Fibroblast of skin of back (primary cell): ENCODE measurements at regions not wholly inside any gene's neighbourhood (a gene's known extent, or its start where the extent isn't known, plus 50 kb on each side); places are given as distances from the start of the nearest gene placed in this dataset.

Source experiments
- DNase-seq: peaks from one replicate; pipeline ENCODE4 v3.0.0-alpha.2; 2013

GRCh38 chr2:176613323-176613987, 344.2 kb downstream of the MTX2 start:
- peak; percentile 61 for DNase-seq

DNA sequence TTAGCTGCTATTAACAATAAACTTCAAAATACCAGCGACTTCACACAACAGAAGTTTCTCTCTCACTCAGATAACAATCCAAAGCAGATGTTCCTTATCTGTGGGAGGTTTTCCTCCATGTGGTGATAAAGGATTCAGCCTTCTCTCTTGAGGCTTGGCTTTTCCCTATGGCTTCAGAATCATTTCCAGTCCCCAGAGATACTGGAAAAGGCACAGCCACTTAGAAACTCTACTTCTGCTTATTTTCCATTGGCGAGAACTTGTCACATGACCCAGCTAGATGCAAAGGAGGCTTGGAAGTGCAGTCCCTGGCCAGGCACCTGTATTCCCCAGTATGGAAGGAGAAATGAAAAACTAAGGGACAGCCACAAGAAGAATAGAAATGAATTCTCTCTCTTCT, 344.8 kb downstream of the MTX2 start:
- DNase-seq, result no peak

DNA sequence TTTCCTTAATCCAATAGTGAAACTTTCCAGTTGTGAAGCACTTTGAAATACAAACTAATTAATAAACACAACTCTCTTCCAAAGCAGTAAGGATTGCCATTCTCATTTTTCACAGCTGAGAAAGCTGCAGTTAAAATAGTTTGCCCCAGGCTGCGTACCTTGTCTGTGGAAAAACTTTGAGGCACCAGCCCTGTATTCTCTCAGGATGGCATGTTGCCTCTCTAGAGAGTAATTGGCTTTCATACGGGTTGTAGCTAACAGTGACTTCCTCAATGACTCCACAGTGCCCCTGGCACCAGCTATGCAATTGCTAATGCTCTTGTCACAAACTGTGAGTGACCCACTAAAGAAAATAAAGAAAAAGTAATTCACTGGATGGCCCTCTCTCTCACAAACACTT, 345.7 kb downstream of the MTX2 start:
- DNase-seq, result no peak

- DNase-seq, result no peak
Measured at GRCh38 chr2:176619504-176619903, 350.3 kb downstream of the MTX2 start.

- no peak for DNase-seq
Measured at GRCh38 chr2:176621350-176621749, 352.1 kb downstream of the MTX2 start.

DNA sequence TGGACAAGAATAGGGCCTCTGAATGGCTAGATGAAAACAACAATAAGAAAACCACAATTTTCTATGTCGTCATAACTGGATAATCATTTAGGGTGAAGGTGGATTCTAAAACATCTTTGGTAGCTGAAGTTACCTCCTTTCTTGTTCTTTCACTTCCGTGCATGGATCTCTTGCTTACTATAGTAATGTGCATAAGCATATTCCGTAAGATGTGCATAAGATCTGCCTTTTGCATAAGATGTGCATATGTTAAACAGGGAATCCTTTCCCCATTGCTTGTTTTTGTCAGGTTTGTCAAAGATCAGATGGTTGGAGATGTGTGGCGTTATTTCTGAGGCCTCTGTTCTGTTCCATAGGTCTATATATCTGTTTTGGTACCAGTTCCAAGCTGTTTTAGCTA, 353.6 kb downstream of the MTX2 start:
- no peak for DNase-seq

- DNase-seq, result no peak
Measured at GRCh38 chr2:176626796-176627195, 357.6 kb downstream of the MTX2 start.

DNA sequence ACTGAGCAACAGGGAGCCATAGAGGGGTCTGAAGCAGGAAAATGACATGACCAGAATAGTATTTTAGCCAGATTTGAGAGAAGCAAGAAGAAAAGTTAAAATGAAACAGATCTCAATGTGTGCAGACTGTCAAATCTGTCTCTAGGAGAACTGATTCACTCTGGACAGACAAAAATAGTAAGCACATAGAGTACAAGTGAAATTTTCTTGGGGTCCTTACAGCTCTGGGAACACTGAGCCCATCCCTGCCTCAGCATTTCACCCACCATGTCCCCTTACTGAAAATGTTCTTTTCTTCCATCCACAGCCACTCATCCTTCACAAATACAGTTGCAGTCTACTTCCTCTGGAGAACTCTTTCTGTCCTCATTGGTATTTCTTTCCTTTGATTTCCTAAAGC, 359.2 kb downstream of the MTX2 start:
- DNase-seq, result no peak

- no peak for DNase-seq
Measured at GRCh38 chr2:176633754-176634153, 364.5 kb downstream of the MTX2 start.

DNA sequence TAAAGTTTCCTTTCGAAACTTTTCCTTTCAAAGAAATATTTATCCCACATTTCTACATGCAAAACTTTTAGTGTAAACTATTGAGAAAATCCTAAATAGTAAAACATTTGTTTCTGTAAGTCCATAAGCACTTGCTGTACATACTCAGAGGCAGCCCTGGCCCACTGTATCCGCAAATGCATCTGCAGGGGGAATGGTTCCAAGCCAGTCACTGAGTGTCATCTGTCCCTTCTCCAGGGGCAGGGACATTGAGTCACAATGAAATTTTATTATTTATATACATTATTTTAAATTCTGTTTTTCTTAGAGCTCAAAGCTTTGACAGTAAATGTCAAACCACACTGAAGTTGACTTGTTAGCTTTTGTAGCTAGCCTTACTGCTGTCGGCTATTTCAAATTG, 367.2 kb downstream of the MTX2 start:
- DNase-seq, result no peak

DNA sequence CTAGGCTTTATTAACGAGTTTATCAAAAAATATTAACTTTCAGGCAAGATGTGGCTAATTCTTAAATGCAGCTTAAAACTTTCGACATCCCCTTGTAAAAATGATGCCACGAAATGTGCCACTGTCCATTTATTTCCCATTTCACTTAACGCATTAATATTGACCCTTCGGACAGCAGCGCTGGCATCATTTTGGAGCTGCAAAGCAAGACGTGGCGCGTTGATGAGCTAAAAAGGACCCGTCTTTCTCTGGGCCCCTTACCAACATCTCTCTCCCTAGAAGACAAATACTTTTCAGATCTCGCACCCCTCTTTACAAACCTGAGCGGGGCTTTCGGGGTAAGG, 367.9 kb downstream of the MTX2 start:
- no peak for DNase-seq

- peak; percentile 81 for DNase-seq
Measured at GRCh38 chr2:176637486-176638166, 368.4 kb downstream of the MTX2 start.

GRCh38 chr2:176638167-176639015, 369.1 kb downstream of the MTX2 start:
- DNase-seq, result peak; percentile 76

GRCh38 chr2:176639016-176639343, 369.7 kb downstream of the MTX2 start:
- no peak for DNase-seq

DNA sequence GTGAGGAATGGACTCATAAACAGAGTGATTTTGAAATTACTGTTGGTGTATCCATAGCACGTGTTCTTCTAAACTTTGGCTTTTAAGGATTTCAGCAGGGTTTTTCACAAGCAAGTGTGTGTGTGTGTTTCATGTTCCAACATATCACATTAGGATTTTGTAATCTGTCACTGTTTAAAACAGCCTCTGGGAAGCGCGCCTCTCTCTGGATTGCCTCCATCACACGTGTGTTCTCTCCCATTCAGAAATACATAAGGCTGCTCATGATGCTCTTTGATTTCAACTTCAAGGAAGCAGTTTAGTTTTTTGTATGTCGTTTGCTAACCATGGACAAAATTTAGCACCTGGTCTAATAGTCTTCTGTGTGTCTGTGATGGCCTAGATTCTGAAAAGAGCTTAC, 370.4 kb downstream of the MTX2 start:
- peak; percentile 30 for DNase-seq

DNA sequence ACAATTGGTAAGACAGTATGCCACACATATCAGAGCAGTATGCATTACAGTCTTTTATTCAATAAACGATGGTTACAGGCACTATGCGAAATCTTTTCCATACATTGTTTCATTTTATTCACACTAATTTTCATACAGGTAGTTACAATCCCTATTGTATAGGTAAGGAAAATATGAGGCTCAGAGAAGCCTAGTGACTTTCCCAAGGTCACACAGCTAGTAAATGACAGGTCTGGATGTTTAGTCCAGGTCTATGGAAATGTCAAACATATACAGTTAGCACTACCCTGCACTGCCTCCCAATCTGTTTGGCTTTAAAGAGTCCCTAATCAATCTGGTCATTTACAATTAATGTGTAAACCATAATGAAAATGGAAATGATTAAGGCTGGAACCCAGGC, 372.2 kb downstream of the MTX2 start:
- DNase-seq, result no peak

GRCh38 chr2:176642074-176642473, 372.8 kb downstream of the MTX2 start:
- DNase-seq, result peak; percentile 96

DNA sequence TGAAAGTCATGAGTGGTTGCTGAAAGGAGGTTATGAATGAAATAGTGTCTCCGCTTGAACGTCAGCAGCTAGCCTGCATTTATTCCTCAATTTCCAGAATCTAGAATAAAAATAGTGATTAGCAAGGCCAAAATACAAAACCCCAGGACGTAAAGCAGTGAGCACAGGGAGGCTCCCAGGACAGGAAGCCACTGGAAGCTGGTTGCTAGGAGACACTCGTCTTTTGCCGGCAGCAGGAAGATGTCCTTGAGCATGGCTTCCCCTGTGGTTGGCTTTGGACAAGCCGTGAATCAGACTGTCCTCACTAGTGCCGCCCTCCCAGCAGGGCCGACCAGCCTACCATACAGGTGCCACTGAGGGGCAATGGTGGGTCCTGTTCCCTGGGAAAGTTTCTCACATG, 374.4 kb downstream of the MTX2 start:
- peak; percentile 72 for DNase-seq

GRCh38 chr2:176645494-176645893, 376.3 kb downstream of the MTX2 start:
- DNase-seq, result no peak

DNA sequence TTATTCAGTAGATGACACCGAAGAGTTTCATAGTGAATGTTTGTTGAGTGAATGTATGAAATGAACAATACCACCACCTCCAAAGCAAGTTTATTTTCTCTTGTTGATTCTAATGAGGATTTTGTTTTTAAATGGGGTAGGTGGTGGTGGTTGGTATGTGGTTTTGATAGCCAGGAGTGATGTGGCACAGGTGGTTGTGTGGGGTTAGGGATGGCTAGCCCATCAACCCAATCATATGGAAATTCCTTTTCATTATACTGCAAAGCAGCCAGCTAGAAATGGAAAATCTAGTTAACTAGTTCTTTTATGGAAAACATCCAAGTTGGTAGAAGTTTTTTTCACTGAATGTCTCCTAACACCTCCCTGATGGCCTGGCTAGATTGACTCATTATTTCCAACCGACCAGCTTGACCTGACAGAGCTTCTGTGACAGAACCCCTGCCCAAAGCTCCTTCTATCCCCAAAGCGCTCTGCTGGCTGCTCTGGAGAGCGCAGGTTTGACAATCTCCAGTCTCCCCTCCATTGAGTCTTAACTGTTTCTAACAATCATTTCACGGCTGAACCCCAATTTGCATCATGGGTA, 376.9 kb downstream of the MTX2 start:
- no peak for DNase-seq

- DNase-seq, result no peak
Measured at GRCh38 chr2:176647325-176648165, 378.3 kb downstream of the MTX2 start.

- DNase-seq, result no peak
Measured at GRCh38 chr2:176648700-176649297, 379.6 kb downstream of the MTX2 start.
